ENCODE measurements at regions not wholly inside any gene's neighbourhood (a gene's known extent, or its start where the extent isn't known, plus 50 kb on each side); places are given as distances from the start of the nearest gene placed in this dataset.

- DNase-seq (ENCODE audit: low spot score) (no peak), ATAC-seq (no peak)
- H3K4me3 ChIP-seq = no peak overlapping the region
- no peaks in the 10 kb centered on the region for H3K4me1 Mint-ChIP-seq
- TF ChIP-seq, protein P1, sequence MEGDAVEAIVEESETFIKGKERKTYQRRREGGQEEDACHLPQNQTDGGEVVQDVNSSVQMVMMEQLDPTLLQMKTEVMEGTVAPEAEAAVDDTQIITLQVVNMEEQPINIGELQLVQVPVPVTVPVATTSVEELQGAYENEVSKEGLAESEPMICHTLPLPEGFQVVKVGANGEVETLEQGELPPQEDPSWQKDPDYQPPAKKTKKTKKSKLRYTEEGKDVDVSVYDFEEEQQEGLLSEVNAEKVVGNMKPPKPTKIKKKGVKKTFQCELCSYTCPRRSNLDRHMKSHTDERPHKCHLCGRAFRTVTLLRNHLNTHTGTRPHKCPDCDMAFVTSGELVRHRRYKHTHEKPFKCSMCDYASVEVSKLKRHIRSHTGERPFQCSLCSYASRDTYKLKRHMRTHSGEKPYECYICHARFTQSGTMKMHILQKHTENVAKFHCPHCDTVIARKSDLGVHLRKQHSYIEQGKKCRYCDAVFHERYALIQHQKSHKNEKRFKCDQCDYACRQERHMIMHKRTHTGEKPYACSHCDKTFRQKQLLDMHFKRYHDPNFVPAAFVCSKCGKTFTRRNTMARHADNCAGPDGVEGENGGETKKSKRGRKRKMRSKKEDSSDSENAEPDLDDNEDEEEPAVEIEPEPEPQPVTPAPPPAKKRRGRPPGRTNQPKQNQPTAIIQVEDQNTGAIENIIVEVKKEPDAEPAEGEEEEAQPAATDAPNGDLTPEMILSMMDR (conservative IDR thresholded peaks at IDR 0.05; ENCODE audit: low read depth in 2 of 2) = no peak
- no peak for TF ChIP-seq EZH2phosphoT487 (IDR thresholded peaks at IDR 0.05; ENCODE audit: unreplicated experiment)
- no peak for TF ChIP-seq CREB1 (CRISPR knock-in tag; IDR thresholded peaks at IDR 0.05; ENCODE audit: low read depth)
- TF ChIP-seq ZNF462 (CRISPR knock-in tag; IDR thresholded peaks at IDR 0.05) = no peak
- TF ChIP-seq ETS1 (IDR thresholded peaks at IDR 0.05) = no peak
- TF ChIP-seq EZH2 (IDR thresholded peaks at IDR 0.05; ENCODE audit: low read depth, unreplicated experiment) = no peak
- TF ChIP-seq ZNF114 (CRISPR knock-in tag; IDR thresholded peaks at IDR 0.05) = no peak
- TF ChIP-seq POLR2AphosphoS5 (IDR thresholded peaks at IDR 0.05; ENCODE audit: low read depth) = no peak
- TF ChIP-seq ZNF331 (CRISPR knock-in tag; IDR thresholded peaks at IDR 0.05; ENCODE audit: low read depth) = no peak
- TF ChIP-seq, protein P2, sequence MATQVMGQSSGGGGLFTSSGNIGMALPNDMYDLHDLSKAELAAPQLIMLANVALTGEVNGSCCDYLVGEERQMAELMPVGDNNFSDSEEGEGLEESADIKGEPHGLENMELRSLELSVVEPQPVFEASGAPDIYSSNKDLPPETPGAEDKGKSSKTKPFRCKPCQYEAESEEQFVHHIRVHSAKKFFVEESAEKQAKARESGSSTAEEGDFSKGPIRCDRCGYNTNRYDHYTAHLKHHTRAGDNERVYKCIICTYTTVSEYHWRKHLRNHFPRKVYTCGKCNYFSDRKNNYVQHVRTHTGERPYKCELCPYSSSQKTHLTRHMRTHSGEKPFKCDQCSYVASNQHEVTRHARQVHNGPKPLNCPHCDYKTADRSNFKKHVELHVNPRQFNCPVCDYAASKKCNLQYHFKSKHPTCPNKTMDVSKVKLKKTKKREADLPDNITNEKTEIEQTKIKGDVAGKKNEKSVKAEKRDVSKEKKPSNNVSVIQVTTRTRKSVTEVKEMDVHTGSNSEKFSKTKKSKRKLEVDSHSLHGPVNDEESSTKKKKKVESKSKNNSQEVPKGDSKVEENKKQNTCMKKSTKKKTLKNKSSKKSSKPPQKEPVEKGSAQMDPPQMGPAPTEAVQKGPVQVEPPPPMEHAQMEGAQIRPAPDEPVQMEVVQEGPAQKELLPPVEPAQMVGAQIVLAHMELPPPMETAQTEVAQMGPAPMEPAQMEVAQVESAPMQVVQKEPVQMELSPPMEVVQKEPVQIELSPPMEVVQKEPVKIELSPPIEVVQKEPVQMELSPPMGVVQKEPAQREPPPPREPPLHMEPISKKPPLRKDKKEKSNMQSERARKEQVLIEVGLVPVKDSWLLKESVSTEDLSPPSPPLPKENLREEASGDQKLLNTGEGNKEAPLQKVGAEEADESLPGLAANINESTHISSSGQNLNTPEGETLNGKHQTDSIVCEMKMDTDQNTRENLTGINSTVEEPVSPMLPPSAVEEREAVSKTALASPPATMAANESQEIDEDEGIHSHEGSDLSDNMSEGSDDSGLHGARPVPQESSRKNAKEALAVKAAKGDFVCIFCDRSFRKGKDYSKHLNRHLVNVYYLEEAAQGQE (IDR thresholded peaks at IDR 0.05; ENCODE audit: unreplicated experiment) = no peak
- TF ChIP-seq JUNB (IDR thresholded peaks at IDR 0.05; ENCODE audit: unreplicated experiment) = no peak
- TF ChIP-seq NANOG (IDR thresholded peaks at IDR 0.05; ENCODE audit: borderline replicate concordance) = no peak
- no peak for TF ChIP-seq STAT1 (IDR thresholded peaks at IDR 0.05; ENCODE audit: unreplicated experiment)
- H3K9me3 Mint-ChIP-seq = peaks cover 3% of the 10 kb centered on the region; the same call in 1 of the 3 replicates
- H3K36me3 Mint-ChIP-seq (ENCODE audit: low read depth) = no peaks in the 10 kb centered on the region
- no peak overlapping the region for H3K27ac Mint-ChIP-seq
- no peak overlapping the region for H3K4me3 Mint-ChIP-seq
- no peaks in the 10 kb centered on the region for H4K20me1 ChIP-seq (replicated peaks; ENCODE audit: insufficient read depth)
- H3K27ac ChIP-seq (ENCODE audit: low read depth) = no peak overlapping the region
- peak overlapping the region; percentile 80; the same call in 1 of the 2 replicates for H2AFZ ChIP-seq
- no peaks in the 10 kb centered on the region for H3K4me1 ChIP-seq (ENCODE audit: insufficient read depth)
- H3F3A ChIP-seq (replicated peaks; ENCODE audit: low read depth) = no peaks in the 10 kb centered on the region
- H3K9me2 ChIP-seq (ENCODE audit: insufficient read depth) = no peaks in the 10 kb centered on the region
- H3K79me2 ChIP-seq (replicated peaks; ENCODE audit: insufficient read depth) = no peaks in the 10 kb centered on the region
- H3K27me3 ChIP-seq (ENCODE audit: insufficient read depth) = no peaks in the 10 kb centered on the region
- no peak overlapping the region for H3K4me2 ChIP-seq
- H3K36me3 ChIP-seq (ENCODE audit: insufficient read depth) = no peaks in the 10 kb centered on the region
- no peaks in the 10 kb centered on the region for H3K27me3 Mint-ChIP-seq (ENCODE audit: insufficient read depth, low read depth, poor library complexity)
These were observed 368.8 kb upstream of the KIRREL3 start for GRCh38 chr11:127369356-127369755.

All from GM23338 (cell line).